Psoas muscle (tissue), 7 donors: ENCODE measurements at regions not wholly inside any gene's neighbourhood (a gene's known extent, or its start where the extent isn't known, plus 50 kb on each side); places are given as distances from the start of the nearest gene placed in this dataset.

Experiments used
- ATAC-seq, 4 donors: fragments of 200-7000 bp; cut with Tn5 transposase; one replicate each; pipeline ENCODE4 v1.9.1; 2020; ENCODE audit warnings: moderate library complexity in 3 of 4, mild to moderate bottlenecking in 2 of 4
- DNase-seq, 2 donors: peaks; one replicate each; pipeline ENCODE4 v3.0.0-alpha.2; 2020
- H3K27ac ChIP-seq: fragments of 200-600 bp; one replicate; pipeline ENCODE4 v1.8.0; 2022
- H3K27me3 ChIP-seq, 3 donors: fragments of 200-600 bp in 1 of 3; one replicate each; pipeline versions ENCODE4 v1.6.1 to v1.8.0; 2013 to 2022; ENCODE audit warnings: low read length in 2 of 3, mild to moderate bottlenecking in 2 of 3, moderate library complexity in 1 of 3; ENCODE audit not compliant: insufficient read depth in 3 of 3
- H3K36me3 ChIP-seq, 2 donors: fragments of 200-600 bp in 1 of 2; one replicate each; pipeline versions ENCODE4 v1.6.1 to v1.8.0; 2013 to 2022; ENCODE audit warnings: low read depth in 1 of 2, mild to moderate bottlenecking in 1 of 2, moderate library complexity in 1 of 2; ENCODE audit not compliant: insufficient read depth in 1 of 2
- H3K4me1 ChIP-seq: fragments of 200-600 bp; one replicate; pipeline ENCODE4 v1.8.0; 2022
- H3K4me3 ChIP-seq: fragments of 200-600 bp; one replicate; pipeline ENCODE4 v1.8.0; 2022; ENCODE audit warnings: mild to moderate bottlenecking
- H3K9me3 ChIP-seq: fragments of 200-600 bp; one replicate; pipeline ENCODE4 v1.8.0; 2022
- CTCF ChIP-seq: fragments of 200-600 bp; IDR thresholded peaks from one replicate; pipeline ENCODE4 v1.8.0; 2022; ENCODE audit warnings: antibody characterized with exemption
- WGBS, 3 donors: extraction: QIAGEN DNeasy Blood & Tissue Kit; methylation state at CpG; one replicate each; pipeline versions ENCODE4 v1.1.6 to v1.1.7; 2013; 5-methylcytosine and 5-hydroxymethylcytosine counted together
- intact Hi-C, 2 donors: fragments of 100-400 bp; cut with DNase I; formaldehyde crosslinking; loops; one replicate each; pipeline versions ENCODE4 v1.11.0 to v1.14.2; 2022
- donor health status: healthy with polysubstance abuse.
- donor health status: DM: no; HTN: no; CAD: no; lungs with moderate emphysema.
- donor health status: Bipolar disorder and iron deficiency.
- donor health status: healthy.
- donor health status: DM: yes; HTN: yes; CAD: no.
- donor health status: DM: no; HTN: no; CAD: no.
- donor health status: DM: yes; HTN: yes; CAD: no.

GRCh38 chr13:40863723-40864122, 74.3 kb downstream of the SLC25A15 start:
- DNase-seq: no peak
- TF ChIP-seq CTCF: no peak
- intact Hi-C loops: no loop called here
- Histone ChIP-seq H3K27ac (no peak overlapping the region), H3K4me3 (no peak overlapping the region), H3K36me3 (no peaks in the 10 kb centered on the region), H3K9me3 (no peaks in the 10 kb centered on the region), H3K4me1 (no peaks in the 10 kb centered on the region), H3K27me3 (no peaks in the 10 kb centered on the region)
- no peak for ATAC-seq
- WGBS, 3 donors: 73 to 97% (median 76%) methylated on average over 4 of the region's 4 CpGs

- no peaks in the 10 kb centered on the region for H3K27me3 ChIP-seq
- intact Hi-C loops: no loop called here
- H3K36me3 ChIP-seq: no peaks in the 10 kb centered on the region
- WGBS, 3 donors: 93 to 98% (median 97%) methylated on average over 5 of the region's 5 CpGs
- H3K4me1 ChIP-seq: no peaks in the 10 kb centered on the region
- no peak for TF ChIP-seq CTCF
- no peak overlapping the region for H3K27ac ChIP-seq
- H3K4me3 ChIP-seq: no peak overlapping the region
- peaks cover 14% of the 10 kb centered on the region for H3K9me3 ChIP-seq
- ATAC-seq: no peak
- DNase-seq: no peak
Observed at GRCh38 chr13:40874138-40874779, 84.8 kb downstream of the SLC25A15 start.

- 90 to 98% (median 97%) methylated on average over 4 of the region's 4 CpGs for WGBS, 3 donors
- no peaks in the 10 kb centered on the region for H3K27me3 ChIP-seq
- no peak overlapping the region for H3K4me3 ChIP-seq
- intact Hi-C loops: loop anchor here in 1 of 2 donors (5.0 kb wide), 1 partner anchor 627 kb away; no protein-coding TSS in a partner anchor
- no peaks in the 10 kb centered on the region for H3K4me1 ChIP-seq
- H3K9me3 ChIP-seq: peaks cover 14% of the 10 kb centered on the region
- DNase-seq: no peak
- H3K36me3 ChIP-seq: no peaks in the 10 kb centered on the region
- ATAC-seq: peak in 2 of 4 donors; percentile 32 to 45
- no peak for TF ChIP-seq CTCF
- no peak overlapping the region for H3K27ac ChIP-seq
Observed at GRCh38 chr13:40875044-40875443, 85.6 kb downstream of the SLC25A15 start.

- Histone ChIP-seq H3K27ac (no peak overlapping the region), H3K9me3 (peaks cover 14% of the 10 kb centered on the region), H3K4me3 (no peak overlapping the region), H3K27me3 (no peaks in the 10 kb centered on the region), H3K4me1 (no peaks in the 10 kb centered on the region), H3K36me3 (no peaks in the 10 kb centered on the region)
- no peak for TF ChIP-seq CTCF
- DNase-seq (no peak), ATAC-seq (peak in 3 of 4 donors; percentile 53 to 78 (median 77))
- intact Hi-C loops: loop anchor here in 1 of 2 donors (5.0 kb wide), 1 partner anchor 627 kb away; no protein-coding TSS in a partner anchor
- WGBS, 3 donors: 66 to 94% (median 85%) methylated on average over 6 of the region's 6 CpGs
Observed at GRCh38 chr13:40875583-40875982, 86.2 kb downstream of the SLC25A15 start.
